HepG2 (cell line): ENCODE measurements at regions not wholly inside any gene's neighbourhood (a gene's known extent, or its start where the extent isn't known, plus 50 kb on each side); places are given as distances from the start of the nearest gene placed in this dataset.
A peak's percentile ranks its signal among the peaks of the same experiment; 100 is the strongest.

Source experiments
- CHCHD3 ChIP-seq: sonication (generic); formaldehyde crosslinking; IDR thresholded peaks from 2 replicates; pipeline ENCODE4 v1.8.0; 2022; ENCODE audit warnings: mild to moderate bottlenecking, missing genetic modification reagents, moderate library complexity
- FOXP1 ChIP-seq, 2 experiments: fragments of 450-650 bp in 1 of 2; IDR thresholded peaks; 2 replicates each; pipeline ENCODE4 v1.6.1; 2017 to 2018; ENCODE audit warnings: antibody characterized with exemption in 1 of 2
- HHEX ChIP-seq: IDR thresholded peaks from 2 replicates; pipeline ENCODE4 v1.6.1; 2016; ENCODE audit warnings: control low read depth
- HOXA5 ChIP-seq: sonication (generic); formaldehyde crosslinking; IDR thresholded peaks from 2 replicates; pipeline ENCODE4 v1.4.0; 2020; ENCODE audit warnings: missing genetic modification reagents
- MIXL1 ChIP-seq: IDR thresholded peaks from 2 replicates; pipeline ENCODE4 v1.6.1; 2016
- NFKB2 ChIP-seq: sonication (generic); formaldehyde crosslinking; IDR thresholded peaks from 2 replicates; pipeline ENCODE4 v1.4.0; 2020; ENCODE audit warnings: missing genetic modification reagents, borderline replicate concordance
- NPAS2 ChIP-seq: sonication (generic); formaldehyde crosslinking; IDR thresholded peaks from 2 replicates; pipeline ENCODE4 v1.8.0; 2022; ENCODE audit warnings: mild to moderate bottlenecking, missing genetic modification reagents, borderline replicate concordance
- POGZ ChIP-seq: sonication (generic); formaldehyde crosslinking; IDR thresholded peaks from 2 replicates; pipeline ENCODE4 v1.4.0; 2020; ENCODE audit warnings: mild to moderate bottlenecking, missing genetic modification reagents
- SNAI1 ChIP-seq: sonication (generic); formaldehyde crosslinking; IDR thresholded peaks from 2 replicates; pipeline ENCODE4 v1.5.0; 2020; ENCODE audit warnings: mild to moderate bottlenecking, missing genetic modification reagents, borderline replicate concordance
- ZNF205 ChIP-seq: IDR thresholded peaks from 2 replicates; pipeline ENCODE4 v1.6.1; 2018; ENCODE audit warnings: missing biosample characterization, missing genetic modification reagents
- ZNF260 ChIP-seq: sonication (generic); formaldehyde crosslinking; IDR thresholded peaks from 2 replicates; pipeline ENCODE4 v1.4.0; 2020; ENCODE audit warnings: missing genetic modification reagents, low read depth, mild to moderate bottlenecking, borderline replicate concordance
- ZNF350 ChIP-seq: sonication (generic); formaldehyde crosslinking; IDR thresholded peaks from 2 replicates; pipeline ENCODE4 v1.4.0; 2020; ENCODE audit warnings: mild to moderate bottlenecking, low read depth, missing genetic modification reagents, borderline replicate concordance
- ZNF549 ChIP-seq: sonication (generic); formaldehyde crosslinking; IDR thresholded peaks from 2 replicates; pipeline ENCODE4 v1.5.0; 2020; ENCODE audit warnings: missing genetic modification reagents
- ZNF724P ChIP-seq: sonication (generic); formaldehyde crosslinking; IDR thresholded peaks from 2 replicates; pipeline ENCODE4 v1.8.0; 2022; ENCODE audit warnings: missing genetic modification reagents, borderline replicate concordance
- ZNF839 ChIP-seq: sonication (generic); formaldehyde crosslinking; IDR thresholded peaks from 2 replicates; pipeline ENCODE4 v1.4.0; 2020; ENCODE audit warnings: missing genetic modification reagents, mild to moderate bottlenecking, borderline replicate concordance
- TF ChIP-seq, protein P1 (sequence below): conservative IDR thresholded peaks from 2 replicates; pipeline ENCODE4 v1.6.1; 2018; ENCODE audit warnings: missing genetic modification reagents
- TF ChIP-seq, protein P2 (sequence below): sonication (generic); formaldehyde crosslinking; conservative IDR thresholded peaks from 2 replicates; pipeline ENCODE4 v1.4.0; 2020; ENCODE audit warnings: mild to moderate bottlenecking, missing genetic modification reagents, moderate library complexity

DNA sequence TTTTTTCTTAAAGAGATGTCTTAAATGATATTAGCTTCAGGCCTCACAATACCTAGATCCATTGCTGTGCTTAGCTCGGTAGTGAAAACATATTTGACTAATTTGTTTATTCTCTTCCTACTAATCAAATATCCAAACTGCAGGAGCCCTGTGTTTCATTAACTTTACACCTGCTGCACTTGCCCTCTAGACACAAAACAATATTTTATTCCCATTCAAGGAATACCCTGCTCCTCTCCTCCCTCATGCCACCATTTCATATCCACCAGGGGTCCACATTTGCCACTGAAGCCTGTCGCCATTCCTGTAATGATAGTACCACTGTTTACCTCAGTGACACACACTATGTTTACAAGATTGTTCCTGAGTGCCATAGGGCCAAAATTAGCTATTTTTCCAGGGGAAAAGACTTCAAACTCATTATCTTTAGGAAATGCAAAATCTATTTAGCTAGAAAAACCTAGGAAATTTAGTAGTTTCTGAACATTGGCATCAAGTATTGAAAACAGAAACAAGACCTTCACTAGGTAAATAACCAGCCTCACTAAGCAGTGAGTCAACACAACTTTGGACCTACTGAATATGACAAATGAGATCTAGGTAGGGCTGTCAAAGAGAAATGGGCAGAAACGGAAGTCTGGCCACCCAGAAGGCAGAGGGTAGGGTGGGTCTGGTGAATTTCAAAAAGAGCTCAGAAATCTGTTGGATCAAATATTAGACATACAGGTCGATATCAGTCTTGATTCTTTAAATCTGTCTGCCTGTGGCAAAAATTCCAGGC is 134.6 kb upstream of the KCNK1 start (continued):
- TF ChIP-seq ZNF724P (no peak), ZNF350 (CRISPR knock-in tag) (no peak), FOXP1 (IDR thresholded peaks at IDR 0.05) (no peak), FOXP1 (CRISPR knock-in tag; IDR thresholded peaks at IDR 0.05) (peak; percentile 58; the same call in 1 of the 2 replicates), SNAI1 (no peak), NFKB2 (CRISPR knock-in tag) (no peak), NPAS2 (no peak), POGZ (CRISPR knock-in tag) (no peak), CHCHD3 (CRISPR knock-in tag) (no peak), MIXL1 (CRISPR knock-in tag) (peak; percentile 19; the same call in 1 of the 2 replicates), HHEX (0 out of 2 replicates have a peak, but pooled peaks have one; percentile 11), ZNF205 (CRISPR knock-in tag) (no peak), ZNF839 (CRISPR knock-in tag) (no peak), ZNF260 (CRISPR knock-in tag) (no peak), ZNF549 (CRISPR knock-in tag) (no peak), HOXA5 (CRISPR knock-in tag) (peak; percentile 27; the same call in 1 of the 2 replicates)
- TF ChIP-seq, protein P1, sequence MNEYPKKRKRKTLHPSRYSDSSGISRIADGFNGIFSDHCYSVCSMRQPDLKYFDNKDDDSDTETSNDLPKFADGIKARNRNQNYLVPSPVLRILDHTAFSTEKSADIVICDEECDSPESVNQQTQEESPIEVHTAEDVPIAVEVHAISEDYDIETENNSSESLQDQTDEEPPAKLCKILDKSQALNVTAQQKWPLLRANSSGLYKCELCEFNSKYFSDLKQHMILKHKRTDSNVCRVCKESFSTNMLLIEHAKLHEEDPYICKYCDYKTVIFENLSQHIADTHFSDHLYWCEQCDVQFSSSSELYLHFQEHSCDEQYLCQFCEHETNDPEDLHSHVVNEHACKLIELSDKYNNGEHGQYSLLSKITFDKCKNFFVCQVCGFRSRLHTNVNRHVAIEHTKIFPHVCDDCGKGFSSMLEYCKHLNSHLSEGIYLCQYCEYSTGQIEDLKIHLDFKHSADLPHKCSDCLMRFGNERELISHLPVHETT (CRISPR knock-in tag), result no peak
- TF ChIP-seq, protein P2, sequence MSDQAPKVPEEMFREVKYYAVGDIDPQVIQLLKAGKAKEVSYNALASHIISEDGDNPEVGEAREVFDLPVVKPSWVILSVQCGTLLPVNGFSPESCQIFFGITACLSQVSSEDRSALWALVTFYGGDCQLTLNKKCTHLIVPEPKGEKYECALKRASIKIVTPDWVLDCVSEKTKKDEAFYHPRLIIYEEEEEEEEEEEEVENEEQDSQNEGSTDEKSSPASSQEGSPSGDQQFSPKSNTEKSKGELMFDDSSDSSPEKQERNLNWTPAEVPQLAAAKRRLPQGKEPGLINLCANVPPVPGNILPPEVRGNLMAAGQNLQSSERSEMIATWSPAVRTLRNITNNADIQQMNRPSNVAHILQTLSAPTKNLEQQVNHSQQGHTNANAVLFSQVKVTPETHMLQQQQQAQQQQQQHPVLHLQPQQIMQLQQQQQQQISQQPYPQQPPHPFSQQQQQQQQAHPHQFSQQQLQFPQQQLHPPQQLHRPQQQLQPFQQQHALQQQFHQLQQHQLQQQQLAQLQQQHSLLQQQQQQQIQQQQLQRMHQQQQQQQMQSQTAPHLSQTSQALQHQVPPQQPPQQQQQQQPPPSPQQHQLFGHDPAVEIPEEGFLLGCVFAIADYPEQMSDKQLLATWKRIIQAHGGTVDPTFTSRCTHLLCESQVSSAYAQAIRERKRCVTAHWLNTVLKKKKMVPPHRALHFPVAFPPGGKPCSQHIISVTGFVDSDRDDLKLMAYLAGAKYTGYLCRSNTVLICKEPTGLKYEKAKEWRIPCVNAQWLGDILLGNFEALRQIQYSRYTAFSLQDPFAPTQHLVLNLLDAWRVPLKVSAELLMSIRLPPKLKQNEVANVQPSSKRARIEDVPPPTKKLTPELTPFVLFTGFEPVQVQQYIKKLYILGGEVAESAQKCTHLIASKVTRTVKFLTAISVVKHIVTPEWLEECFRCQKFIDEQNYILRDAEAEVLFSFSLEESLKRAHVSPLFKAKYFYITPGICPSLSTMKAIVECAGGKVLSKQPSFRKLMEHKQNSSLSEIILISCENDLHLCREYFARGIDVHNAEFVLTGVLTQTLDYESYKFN (CRISPR knock-in tag), result peak; percentile 69
